ENCODE measurements at regions not wholly inside any gene's neighbourhood (a gene's known extent, or its start where the extent isn't known, plus 50 kb on each side); places are given as distances from the start of the nearest gene placed in this dataset.

- no peak for DNase-seq (ENCODE audit: low spot score)
These were observed 519.5 kb downstream of the PREX1 start for GRCh38 chr20:48308232-48308781.

DNA sequence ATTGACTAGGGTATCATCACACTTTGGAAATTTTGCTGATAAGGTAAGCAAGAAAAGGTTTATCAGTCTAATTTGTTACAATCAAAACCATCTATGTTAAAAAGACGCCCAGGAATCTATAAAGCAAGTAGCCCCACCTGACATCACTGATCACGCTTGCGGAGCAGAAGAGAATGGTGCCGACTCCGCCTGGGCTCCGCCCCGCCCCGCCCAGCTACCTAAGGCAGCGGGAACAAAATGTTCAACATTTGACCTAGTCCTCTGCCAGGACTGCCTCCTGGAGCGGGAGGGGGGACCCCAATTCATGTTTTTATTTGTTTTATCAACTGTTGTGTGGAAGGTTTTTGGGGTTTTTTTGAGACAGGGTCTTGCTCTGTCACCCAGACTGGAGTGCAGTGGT lies 520.5 kb downstream of the PREX1 start:
- DNase-seq (ENCODE audit: low spot score): no peak

GRCh38 chr20:48302844-48303542 lies 517.7 kb upstream of the SULF2 start:
- DNase-seq (ENCODE audit: low spot score): no peak

- no peak for DNase-seq (ENCODE audit: low spot score)
These were observed 516.9 kb upstream of the SULF2 start for GRCh38 chr20:48302149-48302548.

GRCh38 chr20:48301189-48301588 lies 515.9 kb upstream of the SULF2 start:
- no peak for DNase-seq (ENCODE audit: low spot score)

DNA sequence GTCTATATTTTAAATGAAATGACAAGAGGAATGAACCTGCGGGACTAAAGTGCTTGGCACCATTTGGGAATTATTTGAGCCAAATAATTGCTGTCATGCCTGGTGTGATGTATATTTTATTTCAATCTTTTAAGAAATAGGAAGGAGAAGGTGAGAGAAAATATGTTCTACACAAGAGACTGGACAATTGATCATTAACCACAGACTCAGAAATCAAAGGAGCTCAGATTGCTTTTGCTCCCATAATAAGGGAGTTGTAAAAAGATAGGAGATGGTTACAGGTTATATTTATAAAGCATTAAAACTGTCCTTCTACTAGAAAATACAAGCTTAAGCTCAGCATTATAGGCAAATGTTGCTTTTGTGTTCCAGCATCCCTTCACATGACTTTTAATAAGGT lies 515.2 kb upstream of the SULF2 start:
- no peak for DNase-seq (ENCODE audit: low spot score)

GRCh38 chr20:48298851-48299484 lies 513.7 kb upstream of the SULF2 start:
- DNase-seq (ENCODE audit: low spot score): no peak

GRCh38 chr20:48298433-48298832 lies 513.2 kb upstream of the SULF2 start:
- DNase-seq (ENCODE audit: low spot score): no peak

DNA sequence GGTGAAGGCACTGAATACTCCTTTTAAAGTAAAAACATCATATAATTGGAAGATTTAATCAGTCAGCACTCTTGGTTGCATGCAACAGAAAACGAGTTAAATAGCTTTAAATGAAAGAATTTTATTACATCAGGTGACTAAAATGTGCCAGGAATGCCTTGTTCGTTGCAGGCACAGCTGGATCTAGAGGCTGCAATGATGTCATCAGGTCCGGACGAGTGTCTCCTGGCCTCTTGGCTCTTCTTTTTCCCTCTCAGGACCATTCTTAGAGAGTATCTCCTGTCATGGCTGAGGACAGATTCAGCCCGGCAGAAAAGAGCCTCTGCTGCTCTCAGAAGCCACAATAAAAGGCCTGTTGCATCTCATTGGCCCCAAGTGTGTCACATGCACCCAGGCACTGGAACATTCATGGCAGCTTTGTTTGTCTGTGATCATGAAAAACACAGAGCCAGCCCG lies 510.7 kb upstream of the SULF2 start:
- DNase-seq (ENCODE audit: low spot score): no peak

GRCh38 chr20:48295445-48295903 lies 510.2 kb upstream of the SULF2 start:
- DNase-seq (ENCODE audit: low spot score): no peak

GRCh38 chr20:48294942-48295341 lies 509.7 kb upstream of the SULF2 start:
- DNase-seq (ENCODE audit: low spot score): no peak

DNA sequence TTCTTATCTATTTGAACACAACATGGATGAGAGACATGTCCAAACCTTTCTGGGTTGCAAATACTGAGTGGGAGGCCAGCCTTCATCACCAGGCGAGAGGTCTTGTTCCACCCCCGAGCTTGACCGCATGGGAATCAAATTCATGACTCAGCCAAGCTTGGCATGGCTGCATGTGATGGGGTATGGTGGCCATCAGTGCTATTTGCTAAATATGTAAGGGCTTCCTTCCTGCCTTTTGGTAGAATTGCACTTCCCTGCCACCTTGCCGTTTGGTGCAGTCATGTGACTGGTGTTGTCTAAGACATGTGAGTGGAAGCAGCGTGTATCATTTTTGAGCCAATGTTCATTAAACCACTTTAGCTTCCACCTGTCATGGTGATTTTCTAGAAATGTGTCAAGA lies 508.9 kb upstream of the SULF2 start:
- no peak for DNase-seq (ENCODE audit: low spot score)

- no peak for DNase-seq (ENCODE audit: low spot score)
These were observed 508.4 kb upstream of the SULF2 start for GRCh38 chr20:48293671-48294070.

- DNase-seq (ENCODE audit: low spot score): no peak
These were observed 507.5 kb upstream of the SULF2 start for GRCh38 chr20:48292806-48293205.

DNA sequence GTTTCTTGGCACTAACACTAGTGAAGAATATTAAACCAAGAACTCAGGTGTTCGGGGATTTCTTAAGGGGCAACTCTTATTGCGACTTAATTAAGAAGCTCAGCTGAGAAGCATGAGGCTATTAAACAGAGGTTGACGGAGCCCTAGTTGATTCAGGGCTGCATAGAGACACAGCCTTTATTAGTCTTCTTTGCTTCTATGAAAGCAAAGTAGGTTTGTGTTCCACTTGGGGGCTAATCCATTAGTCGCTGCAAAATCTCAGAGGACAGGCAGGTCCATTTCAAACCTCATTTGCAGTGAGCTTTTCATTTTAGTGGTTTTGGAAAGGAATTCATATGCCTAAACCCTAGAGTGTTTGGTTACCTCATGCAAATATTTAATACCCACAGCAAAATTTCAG lies 506.6 kb upstream of the SULF2 start:
- DNase-seq (ENCODE audit: low spot score): no peak

- DNase-seq (ENCODE audit: low spot score): no peak
These were observed 503.7 kb upstream of the SULF2 start for GRCh38 chr20:48288930-48289507.

DNA sequence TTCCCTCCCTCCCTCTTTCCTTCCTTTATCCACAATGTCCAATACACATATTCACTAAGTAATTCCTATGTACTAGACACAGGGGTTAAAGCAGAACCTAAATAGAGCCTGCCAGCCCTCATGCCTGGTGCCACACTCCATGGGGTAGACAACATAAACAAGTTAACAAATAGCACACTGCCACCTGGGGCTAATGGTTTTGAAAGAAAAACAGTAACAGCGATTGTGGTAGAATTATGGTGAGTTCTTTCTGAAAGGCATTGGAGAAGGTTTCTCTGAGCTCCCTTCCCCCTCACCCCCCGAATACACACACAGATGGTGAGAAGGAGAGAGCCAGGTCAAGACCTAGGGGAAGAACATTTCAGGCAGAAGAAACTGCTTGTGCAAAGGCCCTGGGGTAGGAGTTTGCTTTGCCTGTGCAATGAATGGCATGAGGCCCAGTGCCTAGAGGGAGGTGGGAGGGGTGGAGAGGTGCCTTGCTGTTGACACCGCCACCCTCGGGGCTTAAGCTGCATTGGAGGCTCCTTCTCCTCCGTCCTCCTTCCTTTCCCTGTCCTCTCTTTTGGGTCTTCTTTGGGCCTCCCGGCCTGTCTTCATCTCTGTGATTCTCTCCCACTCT lies 502.4 kb upstream of the SULF2 start:
- no peak for DNase-seq (ENCODE audit: low spot score)

- DNase-seq (ENCODE audit: low spot score): no peak
These were observed 501.8 kb upstream of the SULF2 start for GRCh38 chr20:48287021-48287494.

- no peak for DNase-seq (ENCODE audit: low spot score)
These were observed 501.3 kb upstream of the SULF2 start for GRCh38 chr20:48286601-48287000.

DNA sequence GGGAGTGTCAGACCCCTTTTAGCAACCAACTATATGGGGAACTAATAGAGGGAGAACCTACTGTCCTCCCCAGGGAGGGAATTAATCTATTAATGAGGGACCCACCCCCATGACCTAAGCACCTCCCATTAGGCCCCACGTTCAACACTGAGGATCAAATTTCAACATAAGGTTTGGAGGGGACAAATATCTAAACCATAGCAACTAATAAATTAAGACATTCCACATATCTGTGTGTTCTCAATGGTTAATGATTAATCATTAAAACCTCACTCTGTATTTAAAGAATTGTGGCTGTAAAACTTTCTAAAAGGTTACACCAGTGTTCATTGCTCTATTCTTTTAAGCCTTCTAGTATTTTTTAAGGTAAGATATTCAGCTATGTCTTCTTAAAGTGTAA lies 500.4 kb upstream of the SULF2 start:
- no peak for DNase-seq (ENCODE audit: low spot score)

GRCh38 chr20:48284837-48285236 lies 499.6 kb upstream of the SULF2 start:
- no peak for DNase-seq (ENCODE audit: low spot score)

DNA sequence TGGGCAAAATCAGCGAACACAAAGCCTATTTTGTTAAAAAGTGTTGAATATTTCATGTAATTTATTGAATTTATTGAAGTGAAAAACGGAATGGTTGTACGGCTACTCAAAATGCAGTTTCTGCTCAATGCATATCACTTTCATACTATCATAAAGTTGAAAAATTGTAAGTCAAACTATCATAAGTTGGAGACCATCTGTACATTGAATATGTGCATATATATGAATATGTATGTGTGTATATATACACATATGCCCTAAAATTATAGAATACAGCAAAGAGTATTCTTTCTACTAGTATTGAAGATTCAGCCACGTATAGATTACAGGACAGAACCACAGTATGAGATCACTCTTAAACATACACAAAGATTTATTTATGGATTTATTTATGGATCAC lies 499.0 kb upstream of the SULF2 start:
- no peak for DNase-seq (ENCODE audit: low spot score)

Measured in mesenteric fat pad (tissue), 1 donor.